Stimulated activated CD8-positive, alpha-beta memory T cell treated with anti-CD3 and anti-CD28 coated beads, Interleukin-4, amount 100 ng/mL, for 48 hours (primary cell): ENCODE measurements at regions not wholly inside any gene's neighbourhood (a gene's known extent, or its start where the extent isn't known, plus 50 kb on each side); places are given as distances from the start of the nearest gene placed in this dataset.

Source experiments
- DNase-seq: peaks from one replicate; pipeline ENCODE4 v3.0.0-alpha.2; 2020

DNA sequence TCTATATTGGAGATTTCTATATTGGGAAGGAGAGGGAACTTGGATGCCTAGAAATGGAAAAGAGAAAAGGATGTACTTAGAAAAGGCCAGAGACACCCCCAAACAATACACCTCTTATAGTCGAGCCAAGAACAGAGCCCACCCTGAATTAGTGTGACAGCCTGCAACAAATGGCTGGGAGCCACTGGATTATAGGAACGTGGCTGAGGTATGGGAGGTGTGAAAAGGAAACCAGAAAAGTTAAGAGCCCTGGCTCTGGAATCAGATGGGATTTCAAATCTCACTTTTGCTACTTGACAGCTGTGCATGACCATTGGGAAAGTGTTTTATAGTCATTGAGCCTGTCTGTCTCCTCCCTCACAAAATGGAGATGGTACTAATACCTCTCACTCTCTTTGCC, 394.0 kb downstream of the ZNF521 start:
- DNase-seq: no peak

DNA sequence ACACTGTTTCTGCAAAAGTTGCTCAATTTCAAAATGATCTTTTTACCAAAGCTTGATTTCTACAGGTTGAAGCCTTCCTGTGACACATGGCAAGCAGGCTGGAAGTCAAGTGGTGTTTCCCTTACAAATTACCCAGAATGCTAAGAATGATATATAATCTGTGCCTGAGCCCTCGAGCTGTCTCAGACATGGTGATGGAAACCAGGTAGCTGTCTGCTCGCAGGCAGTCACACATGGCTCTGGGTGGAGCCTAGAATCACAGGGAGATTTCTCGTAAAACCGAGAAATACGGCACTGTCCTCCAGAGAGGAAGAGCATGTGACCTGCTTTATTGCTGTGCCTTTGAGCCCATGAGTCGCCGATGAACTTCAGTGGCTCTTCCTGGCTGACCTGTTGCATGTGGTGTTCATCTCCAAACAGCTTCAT, 392.9 kb downstream of the ZNF521 start:
- DNase-seq: no peak

DNA sequence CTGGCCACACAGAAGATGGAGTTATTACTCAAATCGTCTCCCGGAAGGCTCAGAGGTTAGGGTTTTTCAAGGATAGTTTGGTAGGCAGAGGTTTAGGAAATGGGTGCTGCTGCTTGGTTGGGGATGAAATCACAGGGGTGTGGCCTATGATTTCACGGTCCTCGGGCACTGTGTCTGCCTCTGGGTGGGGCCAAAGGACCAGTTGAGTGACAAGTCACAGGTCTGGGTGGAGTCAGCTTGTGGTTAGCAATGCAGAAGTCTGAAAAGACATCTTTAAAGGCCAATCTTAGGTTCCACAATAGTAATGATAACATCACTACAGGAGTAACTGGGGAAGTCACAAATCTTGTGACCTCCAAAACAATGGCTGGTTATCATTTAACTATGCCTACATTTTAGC, 387.8 kb downstream of the ZNF521 start:
- DNase-seq: no peak

DNA sequence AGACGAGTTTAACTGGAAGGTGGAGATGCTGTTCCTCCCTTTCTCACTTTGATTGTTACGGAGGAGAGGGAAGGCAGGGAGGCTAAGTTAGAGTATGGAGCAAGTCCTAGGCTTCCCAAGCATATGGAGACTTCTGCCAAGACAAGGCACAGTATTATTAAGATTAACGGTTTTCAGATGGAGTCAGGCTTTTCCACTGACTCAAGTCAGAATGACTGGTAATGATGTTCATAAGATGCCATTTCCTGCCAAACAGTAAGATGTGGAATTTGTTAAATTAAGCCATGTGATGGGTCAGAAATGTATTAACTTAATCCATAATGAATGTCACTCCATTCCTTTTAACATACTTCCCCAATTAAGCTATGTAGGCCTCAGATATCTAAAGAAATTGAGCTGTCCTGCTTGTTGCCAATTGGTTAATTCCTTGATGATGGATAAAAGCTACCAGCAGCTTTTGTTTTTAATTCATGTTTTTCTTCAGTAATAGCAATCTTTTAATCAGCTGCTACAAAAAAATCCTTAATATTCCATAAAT, 383.7 kb downstream of the ZNF521 start:
- no peak for DNase-seq

DNA sequence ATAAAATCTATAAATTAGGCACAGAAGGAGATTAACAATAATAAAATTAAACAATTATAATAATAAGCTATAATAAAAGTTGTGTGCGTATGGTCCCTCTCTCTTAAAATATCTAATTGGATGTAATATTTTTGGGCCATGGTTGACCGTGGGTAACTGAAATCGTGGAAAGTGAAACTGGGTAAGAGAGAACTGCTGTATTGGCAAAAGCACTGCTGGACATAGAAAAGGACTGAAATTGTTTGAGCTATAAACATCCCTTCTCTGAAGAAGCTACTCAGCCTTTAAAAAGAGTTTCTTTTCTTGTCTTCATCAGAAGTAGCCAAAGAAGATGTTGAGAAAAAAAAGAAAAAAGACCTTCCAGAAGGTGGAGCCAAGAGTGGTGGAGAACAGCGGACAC, 379.4 kb downstream of the ZNF521 start:
- DNase-seq: no peak

DNA sequence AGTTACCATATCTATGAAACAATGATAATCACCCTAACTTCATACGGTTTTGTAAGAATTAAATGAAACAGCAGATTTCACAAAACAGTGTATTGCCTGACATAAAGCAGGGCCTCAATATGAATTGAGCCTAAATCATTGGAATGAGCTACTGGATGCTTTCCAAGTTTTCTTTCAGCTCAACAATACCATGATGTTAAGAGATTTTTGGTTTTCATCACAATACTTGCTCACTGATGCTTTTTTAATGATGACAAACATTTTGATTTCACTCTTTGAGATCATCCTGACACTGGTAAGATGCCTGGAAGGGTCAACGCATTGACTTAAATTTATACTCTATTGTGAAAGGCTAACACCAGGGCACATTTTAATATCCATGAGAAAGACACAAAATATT, 377.5 kb downstream of the ZNF521 start:
- DNase-seq: no peak

DNA sequence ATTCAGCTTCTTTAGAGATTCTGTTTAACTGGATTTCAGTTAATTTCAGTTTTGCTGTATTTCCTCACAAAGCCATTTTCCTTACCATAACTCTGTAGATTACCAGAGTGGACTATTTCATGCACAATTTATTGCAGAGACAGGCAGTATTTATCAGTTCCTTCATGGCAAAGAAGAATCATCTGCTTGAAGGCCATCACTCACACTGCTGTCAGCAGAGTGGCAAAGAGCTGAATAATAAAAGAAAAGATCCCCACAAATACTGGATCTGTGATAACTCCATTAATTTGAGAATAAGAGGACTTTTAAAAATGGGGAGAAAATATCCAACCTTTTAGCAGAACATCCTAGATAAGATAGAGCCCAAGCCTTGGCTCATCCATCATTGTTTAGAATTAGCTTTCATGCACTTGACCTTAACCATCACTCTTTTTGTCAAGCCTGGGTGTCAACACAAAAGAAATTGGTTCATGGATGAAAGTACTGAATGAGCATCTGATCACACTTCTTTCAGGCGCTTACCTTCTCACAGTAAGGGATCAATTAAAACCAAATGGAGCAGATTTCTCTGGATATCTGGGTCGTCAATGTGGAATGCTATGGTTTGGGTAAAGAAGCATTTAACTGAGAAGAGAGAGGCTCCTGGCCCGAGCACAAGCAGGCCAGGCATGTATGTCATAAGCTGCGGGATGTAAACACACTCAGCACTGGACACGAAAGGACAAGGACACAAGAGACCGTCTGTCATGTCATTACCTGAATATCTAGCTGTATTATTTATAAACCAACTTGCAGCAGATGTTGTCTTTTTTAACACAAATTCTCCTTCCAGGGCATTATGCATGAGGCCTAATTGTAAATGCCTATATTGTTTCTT, 376.2 kb downstream of the ZNF521 start:
- no peak for DNase-seq

DNA sequence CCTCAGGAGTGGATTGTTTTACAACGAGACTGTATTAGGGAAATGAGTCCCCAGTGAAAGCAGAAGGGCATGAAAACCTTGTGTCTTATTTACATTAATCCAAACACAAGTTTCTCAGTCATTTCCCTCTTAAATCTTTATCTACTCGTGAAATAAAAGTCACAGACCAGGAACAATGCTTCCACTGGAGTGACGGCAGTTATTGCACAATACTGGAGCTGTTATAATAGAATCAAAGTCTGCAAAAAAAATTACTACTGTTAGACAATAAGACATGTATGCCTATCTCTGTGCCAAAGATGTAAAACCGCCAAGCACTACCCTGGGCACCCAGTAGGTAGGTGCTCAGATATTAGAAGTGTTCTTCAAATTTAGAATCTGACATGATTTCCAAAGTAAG, 375.5 kb downstream of the ZNF521 start:
- DNase-seq: no peak

DNA sequence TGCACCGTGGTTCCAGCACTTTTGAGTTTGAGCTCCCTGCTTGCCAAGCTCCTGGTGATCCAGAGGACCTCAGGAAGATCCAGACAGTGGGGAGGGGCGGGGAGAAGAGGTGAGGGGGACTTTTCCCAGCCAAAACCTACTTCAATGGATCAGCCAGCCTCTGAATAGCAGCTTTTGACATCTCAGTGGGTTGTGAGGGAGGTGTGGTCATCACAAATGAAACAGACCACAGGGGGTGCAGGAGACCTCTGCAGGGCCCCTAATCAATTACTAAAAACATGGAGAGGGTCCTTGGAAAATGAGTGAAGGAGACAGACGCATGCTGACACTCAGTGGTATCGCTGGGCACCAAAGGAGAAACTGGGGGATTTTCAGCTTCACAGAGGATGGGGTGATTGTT, 372.7 kb downstream of the ZNF521 start:
- no peak for DNase-seq

DNA sequence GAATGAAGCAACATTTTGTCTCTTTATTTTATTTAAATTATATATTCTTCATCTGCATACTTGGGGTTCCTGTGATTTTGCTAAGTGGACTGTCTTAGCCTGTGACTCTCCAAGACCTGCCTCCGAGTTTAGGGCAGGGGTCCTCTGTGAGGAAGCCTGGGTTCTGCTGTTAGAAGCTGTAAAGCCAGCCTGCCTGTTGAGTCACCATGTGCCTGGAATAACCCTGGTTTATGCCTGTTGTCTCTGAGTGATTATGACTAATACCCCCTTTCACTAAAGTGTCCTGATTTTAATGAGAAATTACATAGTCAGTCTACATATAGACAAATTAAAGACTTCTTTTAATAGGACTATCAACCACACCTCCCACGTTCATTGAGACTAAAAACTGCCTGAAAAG, 369.1 kb downstream of the ZNF521 start:
- DNase-seq: no peak

DNA sequence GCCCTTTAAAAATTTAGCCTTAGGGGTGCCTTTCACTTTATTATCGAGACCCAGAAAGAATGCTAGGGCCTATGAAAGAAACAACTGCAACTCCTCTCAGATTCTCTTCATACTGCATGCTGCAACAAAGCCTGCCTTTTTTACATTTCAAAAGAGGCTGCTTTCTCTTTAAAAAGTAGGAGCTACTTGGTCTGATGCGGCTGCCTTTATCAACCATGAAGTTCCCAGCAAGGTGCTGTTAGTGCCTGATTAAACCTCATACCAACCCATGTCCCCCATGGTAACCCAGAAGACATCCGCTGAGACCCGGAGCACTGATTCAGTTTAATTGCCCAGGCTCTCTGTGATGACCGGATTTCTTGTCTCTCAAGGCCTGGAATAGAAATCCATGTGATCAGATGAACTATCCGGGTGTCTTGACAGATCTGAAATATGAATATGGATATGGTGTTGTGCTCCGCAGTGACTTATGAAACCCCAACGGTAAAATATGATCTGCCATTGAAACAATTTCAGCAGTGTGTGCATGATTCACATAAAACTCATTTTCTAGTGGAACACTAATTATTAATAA, 368.3 kb downstream of the ZNF521 start:
- no peak for DNase-seq

DNA sequence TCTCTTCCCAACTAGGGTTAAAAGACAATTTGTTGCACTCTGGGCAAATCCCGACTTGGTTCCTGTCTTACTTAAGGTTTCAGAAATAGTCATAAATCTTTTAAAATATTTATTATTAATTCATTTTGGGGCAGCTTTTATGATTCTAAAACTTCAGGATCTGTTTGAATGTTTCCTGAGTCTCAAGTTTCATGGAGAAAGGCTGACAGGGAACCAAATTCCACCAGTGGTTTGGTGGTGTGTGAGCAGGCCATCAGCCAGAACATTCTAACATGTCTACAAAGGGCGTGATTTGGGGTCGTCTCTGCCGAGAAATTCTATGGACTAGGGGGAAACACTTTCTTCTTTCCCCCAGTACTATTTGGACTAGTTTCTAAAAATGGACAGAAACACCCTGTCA, 366.4 kb downstream of the ZNF521 start:
- no peak for DNase-seq

DNA sequence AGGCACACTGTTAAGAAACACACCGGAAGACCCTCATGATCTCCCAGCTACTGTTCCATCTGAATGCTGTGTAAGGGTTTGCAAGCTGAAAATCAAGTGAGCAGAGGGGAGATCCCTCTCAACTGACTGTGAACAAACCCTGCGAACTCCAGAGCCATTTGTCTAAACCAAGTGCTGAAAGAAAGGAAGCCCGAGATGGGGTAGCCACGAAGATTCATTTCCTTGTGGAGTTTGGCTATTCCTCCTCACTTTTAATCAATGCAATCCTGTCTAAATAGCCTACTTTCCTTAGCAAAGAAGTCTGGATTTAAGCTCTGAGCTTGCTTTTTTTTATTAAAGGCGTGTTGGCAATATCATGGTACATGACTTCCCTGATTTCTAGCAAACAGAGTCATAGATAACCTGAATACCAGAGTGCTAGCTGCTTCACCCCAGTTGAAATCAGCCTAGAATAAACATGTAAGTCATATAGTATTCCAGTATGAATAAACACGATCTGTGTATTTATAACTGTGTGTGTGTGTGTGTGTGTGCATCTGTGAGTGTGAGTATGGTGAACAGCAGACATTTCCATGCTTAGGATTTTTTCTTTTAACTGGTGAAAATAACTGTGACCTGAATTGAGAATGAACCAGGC, 365.2 kb downstream of the ZNF521 start:
- DNase-seq: no peak

DNA sequence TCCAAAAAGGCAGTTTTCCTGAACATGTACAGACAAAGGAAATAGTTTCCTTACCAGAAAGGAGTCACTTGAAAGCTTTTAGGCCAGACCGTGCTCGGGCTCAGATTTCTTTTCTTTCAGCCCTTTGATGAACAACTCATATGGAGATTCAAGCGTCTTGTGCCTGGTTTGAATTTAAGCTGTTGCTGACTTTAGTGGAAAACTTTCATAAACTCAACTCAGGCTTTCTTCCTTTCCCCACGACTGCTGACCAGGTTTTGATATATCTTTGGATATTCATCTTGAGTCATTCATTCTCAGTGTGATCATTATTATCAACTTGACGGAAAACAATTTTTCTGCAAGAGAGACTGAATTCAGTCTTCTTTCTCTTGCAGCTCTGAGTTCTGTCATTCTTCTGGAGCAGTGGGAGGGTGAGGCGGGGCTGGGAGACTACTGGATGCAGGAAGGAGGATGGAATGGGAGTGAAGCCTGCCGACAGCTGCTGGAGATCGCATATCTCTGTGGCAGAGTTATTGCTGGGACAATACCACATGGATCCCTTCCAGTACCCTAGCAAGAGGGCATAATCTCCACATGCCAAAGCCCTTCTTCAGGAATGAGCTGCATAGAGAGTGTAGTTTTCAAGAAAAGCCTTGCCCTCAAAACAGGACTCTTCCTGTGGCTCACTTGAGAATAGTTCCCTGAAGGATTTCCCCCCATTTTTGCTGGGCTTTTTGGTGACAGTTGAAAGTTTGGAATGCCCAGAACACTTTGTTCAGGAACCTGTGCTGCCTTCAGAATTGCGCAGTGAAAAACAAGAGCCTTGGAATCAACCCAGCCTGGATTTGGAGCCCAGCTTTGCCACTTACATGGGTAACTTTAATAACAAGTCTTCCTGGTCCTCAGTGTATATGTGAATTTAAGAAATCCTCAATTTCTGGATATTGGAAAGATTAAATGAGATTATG, 364.4 kb downstream of the ZNF521 start:
- DNase-seq: no peak

DNA sequence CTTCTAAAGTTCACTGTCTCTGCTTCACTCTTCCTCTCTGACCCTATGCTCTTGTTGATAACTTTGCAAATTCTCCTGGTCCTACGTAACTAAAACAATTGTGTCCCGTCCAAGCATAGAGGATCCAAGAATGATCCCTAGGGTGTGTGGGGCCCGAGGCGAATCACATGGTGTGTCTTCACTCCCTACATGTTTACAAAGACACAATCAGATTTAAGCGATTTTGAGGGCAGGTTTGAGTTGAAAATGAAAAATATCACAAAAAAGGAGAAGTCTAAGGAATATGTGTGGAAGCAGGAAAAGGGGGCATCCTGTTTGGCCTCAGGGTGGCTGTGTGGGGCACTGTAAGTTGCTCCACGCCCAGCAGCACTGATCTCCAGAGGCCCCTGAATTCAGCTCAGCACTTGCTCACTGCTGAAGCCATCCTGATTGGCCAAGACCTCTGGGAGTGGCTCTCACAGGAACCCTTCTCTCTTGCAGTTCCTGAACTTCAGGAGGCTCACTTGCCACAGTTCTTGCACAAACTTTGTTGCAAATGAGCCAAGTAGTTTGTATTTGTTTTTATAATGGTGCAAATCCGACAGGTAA, 363.6 kb downstream of the ZNF521 start:
- no peak for DNase-seq

DNA sequence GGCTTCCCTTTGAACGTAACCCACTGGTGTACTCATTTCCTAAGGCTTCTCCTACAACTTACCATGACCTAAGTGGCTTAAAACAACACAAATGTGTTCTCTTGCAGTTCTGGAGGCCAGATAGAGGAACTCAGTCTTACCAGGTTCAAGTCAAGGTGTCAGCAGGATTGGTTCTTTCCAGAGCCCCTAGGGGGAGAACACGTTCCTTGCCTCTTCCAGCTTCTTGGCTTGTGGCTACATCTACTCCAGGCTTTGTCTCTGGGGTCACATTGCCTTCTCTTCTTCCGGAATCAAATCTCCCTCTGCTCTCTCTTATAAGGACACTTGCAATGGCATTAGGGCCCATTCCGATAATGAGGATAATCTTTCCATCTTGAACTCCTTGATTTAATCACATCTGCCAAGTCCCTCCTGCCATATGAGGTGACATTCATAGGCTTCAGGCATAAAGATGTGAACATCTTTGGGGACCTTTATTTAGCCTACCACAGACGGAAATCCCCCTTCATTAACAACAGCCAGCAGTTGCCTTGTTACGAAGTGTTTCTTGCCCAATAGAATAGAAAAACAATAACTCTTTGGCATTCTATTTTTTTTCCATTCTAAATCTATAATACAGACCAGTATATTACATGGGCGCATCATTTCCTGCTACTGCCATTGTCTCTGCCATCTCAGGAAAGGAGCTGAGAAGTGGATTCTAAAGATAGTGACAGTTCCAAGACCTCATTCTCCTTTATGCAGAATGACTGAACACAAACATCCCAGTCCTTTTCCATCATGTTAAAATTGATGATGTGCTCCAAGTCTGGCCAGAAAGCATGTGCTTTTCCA, 362.0 kb downstream of the ZNF521 start:
- no peak for DNase-seq

DNA sequence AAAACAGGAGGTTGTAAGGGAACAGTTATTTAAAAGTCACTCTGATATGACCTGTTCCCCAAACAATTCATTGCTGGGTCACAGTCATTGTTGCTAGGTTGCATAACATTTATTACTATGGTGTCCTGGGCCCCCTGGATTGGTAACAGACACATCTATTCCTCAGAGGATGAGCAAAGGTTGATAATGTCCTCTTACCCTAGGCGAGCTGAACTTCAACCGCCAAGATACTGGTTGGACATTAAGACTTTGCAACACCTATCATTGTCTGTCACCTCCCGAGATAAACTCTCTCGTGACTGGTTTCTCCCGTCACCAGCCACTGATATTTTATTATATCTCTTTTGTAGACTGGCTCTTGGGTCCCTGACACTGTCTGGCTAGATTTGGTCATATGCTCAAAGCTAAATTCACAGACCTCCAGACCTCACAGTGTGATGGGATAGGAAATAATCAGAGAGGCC, 361.3 kb downstream of the ZNF521 start:
- no peak for DNase-seq

DNA sequence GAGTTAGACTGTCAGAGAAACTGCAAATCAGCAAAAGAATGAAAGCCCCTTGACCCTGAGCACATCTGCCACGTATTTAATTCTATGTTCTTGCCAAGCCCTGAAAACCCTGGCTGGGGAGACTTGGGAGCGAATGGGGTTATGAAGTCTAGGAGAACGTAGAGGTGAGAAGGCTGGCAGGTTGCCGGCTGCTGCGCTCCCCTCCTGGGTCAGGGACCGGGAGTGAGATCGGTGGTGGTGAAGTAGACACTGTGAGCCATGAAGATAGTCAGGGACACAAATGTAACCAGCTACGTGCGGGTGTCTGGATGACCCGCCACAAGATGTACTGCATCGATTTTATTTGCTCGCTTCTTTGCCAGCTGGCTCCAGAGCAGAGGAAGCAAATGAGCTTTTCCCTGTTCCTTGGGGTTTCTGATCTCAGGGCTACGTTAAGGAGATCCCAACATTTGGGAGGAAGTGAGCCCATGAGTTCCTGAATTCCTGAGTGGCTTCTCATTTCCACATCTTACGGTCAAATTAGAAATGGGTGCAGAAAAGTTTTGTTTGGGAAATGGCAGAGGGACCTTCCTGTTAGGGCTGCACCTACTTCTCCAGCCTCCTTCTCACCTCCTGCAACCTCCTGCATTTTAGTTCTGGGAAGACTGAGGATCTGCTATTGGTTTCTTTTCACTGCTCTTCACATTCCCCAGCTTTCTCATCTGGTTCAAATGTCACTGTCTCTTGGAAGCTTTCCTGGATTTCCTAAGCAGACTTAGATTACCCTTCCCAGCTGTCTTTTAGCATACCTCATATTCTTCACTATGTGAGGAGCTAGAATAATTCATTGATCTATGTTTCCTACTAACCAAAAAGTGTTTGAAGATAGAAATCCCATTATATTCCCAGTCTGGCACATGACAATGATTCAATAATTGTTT, 360.6 kb downstream of the ZNF521 start:
- no peak for DNase-seq

DNA sequence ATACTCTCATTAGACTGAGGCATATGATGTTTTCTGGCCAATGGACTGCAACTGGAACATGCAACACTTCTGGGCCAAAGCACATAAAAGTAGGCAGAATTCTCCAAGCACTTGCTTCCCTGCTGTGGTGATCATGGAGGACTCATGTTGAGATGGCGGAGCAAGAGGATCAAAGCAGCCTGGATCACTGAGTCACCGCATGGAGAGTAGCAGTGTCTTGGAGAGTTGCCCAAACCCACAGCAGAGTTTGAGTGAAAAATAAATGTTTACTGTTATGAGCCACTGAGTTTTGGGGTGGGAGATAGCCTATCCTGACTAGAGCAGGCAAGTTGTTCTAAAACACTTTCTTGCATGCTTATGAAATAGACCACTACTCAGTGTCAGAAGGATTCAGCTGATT, 359.5 kb downstream of the ZNF521 start:
- no peak for DNase-seq

DNA sequence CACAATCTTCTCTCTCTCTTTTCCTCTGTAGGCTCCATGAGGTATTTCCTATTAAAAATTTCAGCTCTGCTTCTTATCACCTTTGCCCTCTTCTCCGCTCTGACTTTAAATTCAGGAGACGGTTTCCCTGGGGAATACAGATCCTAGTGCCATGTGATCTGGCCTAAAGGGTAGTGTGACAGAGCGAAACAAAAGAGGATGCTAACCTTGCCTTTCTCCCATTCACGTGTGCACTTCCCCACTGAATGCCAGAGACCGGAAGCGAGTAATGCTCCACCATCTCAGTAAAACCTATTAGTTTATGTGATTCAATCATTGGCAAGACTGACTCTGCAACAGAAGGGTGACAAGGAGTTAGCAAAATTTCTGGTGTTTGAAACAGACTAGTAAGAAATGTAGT, 358.3 kb downstream of the ZNF521 start:
- no peak for DNase-seq
